ENCODE measurements at regions not wholly inside any gene's neighbourhood (a gene's known extent, or its start where the extent isn't known, plus 50 kb on each side); places are given as distances from the start of the nearest gene placed in this dataset.

DNA sequence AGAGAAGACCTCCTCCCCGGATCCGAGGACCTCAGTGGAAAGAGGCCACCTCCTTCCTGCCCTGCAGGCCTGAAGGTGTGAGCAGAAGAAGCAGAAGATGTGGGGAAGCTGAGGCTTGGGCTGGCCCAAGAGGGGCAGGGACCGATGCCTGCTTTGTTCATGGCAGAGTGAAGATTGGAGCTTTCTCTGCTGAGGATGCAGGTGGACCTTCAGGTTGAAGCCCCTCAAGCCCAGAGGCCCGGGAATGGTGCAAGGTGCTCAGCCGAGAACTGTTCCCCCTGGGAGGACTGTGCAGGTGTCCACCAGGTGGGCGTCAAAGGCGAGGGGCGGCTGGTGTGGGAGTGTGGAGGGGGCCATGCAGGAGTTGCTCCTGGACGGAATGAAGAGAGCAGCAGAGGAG lies 277.9 kb upstream of the IRX2 start:
- TF ChIP-seq, protein P1, sequence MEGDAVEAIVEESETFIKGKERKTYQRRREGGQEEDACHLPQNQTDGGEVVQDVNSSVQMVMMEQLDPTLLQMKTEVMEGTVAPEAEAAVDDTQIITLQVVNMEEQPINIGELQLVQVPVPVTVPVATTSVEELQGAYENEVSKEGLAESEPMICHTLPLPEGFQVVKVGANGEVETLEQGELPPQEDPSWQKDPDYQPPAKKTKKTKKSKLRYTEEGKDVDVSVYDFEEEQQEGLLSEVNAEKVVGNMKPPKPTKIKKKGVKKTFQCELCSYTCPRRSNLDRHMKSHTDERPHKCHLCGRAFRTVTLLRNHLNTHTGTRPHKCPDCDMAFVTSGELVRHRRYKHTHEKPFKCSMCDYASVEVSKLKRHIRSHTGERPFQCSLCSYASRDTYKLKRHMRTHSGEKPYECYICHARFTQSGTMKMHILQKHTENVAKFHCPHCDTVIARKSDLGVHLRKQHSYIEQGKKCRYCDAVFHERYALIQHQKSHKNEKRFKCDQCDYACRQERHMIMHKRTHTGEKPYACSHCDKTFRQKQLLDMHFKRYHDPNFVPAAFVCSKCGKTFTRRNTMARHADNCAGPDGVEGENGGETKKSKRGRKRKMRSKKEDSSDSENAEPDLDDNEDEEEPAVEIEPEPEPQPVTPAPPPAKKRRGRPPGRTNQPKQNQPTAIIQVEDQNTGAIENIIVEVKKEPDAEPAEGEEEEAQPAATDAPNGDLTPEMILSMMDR (conservative IDR thresholded peaks at IDR 0.05), result no peak
- TF ChIP-seq EZH2 (IDR thresholded peaks at IDR 0.05; ENCODE audit: low read depth), result no peak
